Muscle layer of duodenum (tissue), 2 donors: ENCODE measurements at regions not wholly inside any gene's neighbourhood (a gene's known extent, or its start where the extent isn't known, plus 50 kb on each side); places are given as distances from the start of the nearest gene placed in this dataset.

Source experiments
- H3K27ac ChIP-seq: one replicate; pipeline ENCODE4 v1.7.0; 2013; ENCODE audit warnings: mild to moderate bottlenecking, low read length
- H3K27me3 ChIP-seq: one replicate; pipeline ENCODE4 v1.7.0; 2013; ENCODE audit warnings: low read depth, mild to moderate bottlenecking, control low read depth, low read length
- H3K36me3 ChIP-seq, 2 donors: one replicate each; pipeline ENCODE4 v1.7.0; 2013; ENCODE audit warnings: low read length in 2 of 2, control low read depth in 1 of 2, mild to moderate bottlenecking in 1 of 2; ENCODE audit not compliant: insufficient read depth in 2 of 2, control insufficient read depth in 1 of 2
- H3K4me1 ChIP-seq, 2 donors: one replicate each; pipeline ENCODE4 v1.7.0; 2013; ENCODE audit warnings: low read length in 2 of 2, mild to moderate bottlenecking in 2 of 2, control low read depth in 1 of 2, moderate library complexity in 1 of 2; ENCODE audit not compliant: insufficient read depth in 2 of 2, control insufficient read depth in 1 of 2
- H3K4me3 ChIP-seq, 2 donors: one replicate each; pipeline ENCODE4 v1.7.0; 2013; ENCODE audit warnings: low read length in 2 of 2, low read depth in 1 of 2, mild to moderate bottlenecking in 1 of 2
- H3K9me3 ChIP-seq, 2 donors: one replicate each; pipeline ENCODE4 v1.7.0; 2013; ENCODE audit warnings: low read length in 2 of 2, control low read depth in 1 of 2, mild to moderate bottlenecking in 1 of 2; ENCODE audit not compliant: control insufficient read depth in 1 of 2
- donor health status: healthy.

- H3K4me3 ChIP-seq: no peak overlapping the region
- no peaks in the 10 kb centered on the region for H3K4me1 ChIP-seq
- no peaks in the 10 kb centered on the region for H3K36me3 ChIP-seq
- no peaks in the 10 kb centered on the region for H3K27me3 ChIP-seq
- H3K27ac ChIP-seq: no peak overlapping the region
- no peaks in the 10 kb centered on the region for H3K9me3 ChIP-seq
Observed at GRCh38 chr5:87150630-87151029, 117.1 kb upstream of the RASA1 start.

GRCh38 chr5:87151547-87151946 lies 116.1 kb upstream of the RASA1 start:
- no peaks in the 10 kb centered on the region for H3K36me3 ChIP-seq
- no peaks in the 10 kb centered on the region for H3K9me3 ChIP-seq
- H3K27me3 ChIP-seq: no peaks in the 10 kb centered on the region
- H3K4me1 ChIP-seq: no peaks in the 10 kb centered on the region
- no peak overlapping the region for H3K4me3 ChIP-seq
- H3K27ac ChIP-seq: no peak overlapping the region

- H3K27ac ChIP-seq: no peak overlapping the region
- H3K27me3 ChIP-seq: no peaks in the 10 kb centered on the region
- no peaks in the 10 kb centered on the region for H3K4me1 ChIP-seq
Observed at GRCh38 chr5:87152886-87153285, 114.8 kb upstream of the RASA1 start.

GRCh38 chr5:87154191-87154590 lies 113.5 kb upstream of the RASA1 start:
- Histone ChIP-seq H3K4me3 (no peak overlapping the region), H3K9me3 (no peaks in the 10 kb centered on the region), H3K27ac (no peak overlapping the region), H3K4me1 (no peaks in the 10 kb centered on the region), H3K36me3 (no peaks in the 10 kb centered on the region), H3K27me3 (no peaks in the 10 kb centered on the region)

More at GRCh38 chr5:87152886-87153285, 114.8 kb upstream of the RASA1 start:
- no peaks in the 10 kb centered on the region for H3K36me3 ChIP-seq
- no peak overlapping the region for H3K4me3 ChIP-seq
- H3K9me3 ChIP-seq: no peaks in the 10 kb centered on the region

GRCh38 chr5:87155106-87155505 lies 112.6 kb upstream of the RASA1 start:
- no peaks in the 10 kb centered on the region for H3K36me3 ChIP-seq
- no peaks in the 10 kb centered on the region for H3K9me3 ChIP-seq
- H3K27ac ChIP-seq: no peak overlapping the region
- H3K4me3 ChIP-seq: no peak overlapping the region
- no peaks in the 10 kb centered on the region for H3K27me3 ChIP-seq
- no peaks in the 10 kb centered on the region for H3K4me1 ChIP-seq

- Histone ChIP-seq H3K4me3 (no peak overlapping the region), H3K27me3 (no peaks in the 10 kb centered on the region), H3K36me3 (no peaks in the 10 kb centered on the region), H3K4me1 (no peaks in the 10 kb centered on the region), H3K27ac (no peak overlapping the region), H3K9me3 (no peaks in the 10 kb centered on the region)
Observed at GRCh38 chr5:87156631-87157030, 111.1 kb upstream of the RASA1 start.

- H3K9me3 ChIP-seq: no peaks in the 10 kb centered on the region
- no peaks in the 10 kb centered on the region for H3K27me3 ChIP-seq
- H3K4me1 ChIP-seq: no peaks in the 10 kb centered on the region
- H3K27ac ChIP-seq: no peak overlapping the region
- H3K36me3 ChIP-seq: no peaks in the 10 kb centered on the region
- no peak overlapping the region for H3K4me3 ChIP-seq
Observed at GRCh38 chr5:87164409-87164808, 103.3 kb upstream of the RASA1 start.

- H3K36me3 ChIP-seq: no peaks in the 10 kb centered on the region
- no peaks in the 10 kb centered on the region for H3K27me3 ChIP-seq
- no peaks in the 10 kb centered on the region for H3K4me1 ChIP-seq
- H3K4me3 ChIP-seq: no peak overlapping the region
- H3K9me3 ChIP-seq: no peaks in the 10 kb centered on the region
- H3K27ac ChIP-seq: no peak overlapping the region
Observed at GRCh38 chr5:87169300-87169991, 98.2 kb upstream of the RASA1 start.

- Histone ChIP-seq H3K4me1 (no peaks in the 10 kb centered on the region), H3K27ac (no peak overlapping the region), H3K27me3 (no peaks in the 10 kb centered on the region), H3K4me3 (no peak overlapping the region), H3K9me3 (no peaks in the 10 kb centered on the region), H3K36me3 (no peaks in the 10 kb centered on the region)
Observed at GRCh38 chr5:87170799-87171198, 96.9 kb upstream of the RASA1 start.

- H3K9me3 ChIP-seq: no peaks in the 10 kb centered on the region
- no peaks in the 10 kb centered on the region for H3K4me1 ChIP-seq
- H3K36me3 ChIP-seq: no peaks in the 10 kb centered on the region
- H3K27ac ChIP-seq: no peak overlapping the region
- H3K27me3 ChIP-seq: no peaks in the 10 kb centered on the region
- H3K4me3 ChIP-seq: no peak overlapping the region
Observed at GRCh38 chr5:87182649-87183048, 85.0 kb upstream of the RASA1 start.

- H3K27me3 ChIP-seq: no peaks in the 10 kb centered on the region
Observed at GRCh38 chr5:87183896-87184295, 83.8 kb upstream of the RASA1 start.

GRCh38 chr5:87184605-87185004 lies 83.1 kb upstream of the RASA1 start:
- H3K27me3 ChIP-seq: no peaks in the 10 kb centered on the region
- no peak overlapping the region for H3K27ac ChIP-seq
- H3K9me3 ChIP-seq: no peaks in the 10 kb centered on the region
- H3K4me3 ChIP-seq: no peak overlapping the region
- no peaks in the 10 kb centered on the region for H3K36me3 ChIP-seq
- H3K4me1 ChIP-seq: no peaks in the 10 kb centered on the region

More at GRCh38 chr5:87183896-87184295, 83.8 kb upstream of the RASA1 start:
- H3K4me3 ChIP-seq: no peak overlapping the region
- no peaks in the 10 kb centered on the region for H3K36me3 ChIP-seq
- H3K9me3 ChIP-seq: no peaks in the 10 kb centered on the region
- H3K27ac ChIP-seq: no peak overlapping the region
- no peaks in the 10 kb centered on the region for H3K4me1 ChIP-seq
